ENCODE measurements at regions not wholly inside any gene's neighbourhood (a gene's known extent, or its start where the extent isn't known, plus 50 kb on each side); places are given as distances from the start of the nearest gene placed in this dataset.

GRCh38 chr2:217621391-217621801, 381.4 kb downstream of the TNS1 start:
- no peak for TF ChIP-seq CTCF (conservative IDR thresholded peaks at IDR 0.05)
- TF ChIP-seq EZH2 (IDR thresholded peaks at IDR 0.05; ENCODE audit: low read depth), result no peak

Data from PC-9 (cell line).